ENCODE measurements at regions not wholly inside any gene's neighbourhood (a gene's known extent, or its start where the extent isn't known, plus 50 kb on each side); places are given as distances from the start of the nearest gene placed in this dataset.

GRCh38 chr21:24636696-24637095 lies 970.6 kb downstream of the MRPL39 start:
- TF ChIP-seq EZH2phosphoT487 (IDR thresholded peaks at IDR 0.05; ENCODE audit: insufficient read depth, low read depth) = no peak
- no peak for TF ChIP-seq EZH2 (IDR thresholded peaks at IDR 0.05; ENCODE audit: insufficient read depth, poor library complexity, severe bottlenecking)

Measured in GM23248 (cell line).